DOHH2 (cell line): ENCODE measurements at regions not wholly inside any gene's neighbourhood (a gene's known extent, or its start where the extent isn't known, plus 50 kb on each side); places are given as distances from the start of the nearest gene placed in this dataset.

ENCODE experiments used
- H3F3A ChIP-seq: fragments of 200-600 bp; sonication (generic), shearing (Covaris generic); 2 replicates; pipeline ENCODE4 v1.6.0; 2016; ENCODE audit warnings: antibody characterized with exemption, mild to moderate bottlenecking; ENCODE audit not compliant: control insufficient read depth, insufficient read depth
- H3K27ac ChIP-seq: fragments of 200-600 bp; sonication (generic); 2 replicates; pipeline ENCODE4 v1.5.1; 2014; ENCODE audit warnings: low read depth, mild to moderate bottlenecking, low read length, moderate library complexity
- H3K27me3 ChIP-seq: fragments of 200-600 bp; sonication (generic); 2 replicates; pipeline ENCODE4 v1.6.1; 2014; ENCODE audit warnings: mild to moderate bottlenecking, low read length, mixed read lengths; ENCODE audit not compliant: control insufficient read depth
- H3K36me3 ChIP-seq: fragments of 200-600 bp; sonication (generic); 2 replicates; pipeline ENCODE4 v1.6.1; 2014; ENCODE audit warnings: mild to moderate bottlenecking, low read length, moderate library complexity, mixed read lengths; ENCODE audit not compliant: control insufficient read depth
- H3K4me1 ChIP-seq: fragments of 200-600 bp; sonication (generic); 2 replicates; pipeline ENCODE4 v1.6.1; 2014; ENCODE audit warnings: mild to moderate bottlenecking, low read length, mixed read lengths; ENCODE audit not compliant: control insufficient read depth
- H3K4me2 ChIP-seq: fragments of 200-600 bp; sonication (generic); 2 replicates; pipeline ENCODE4 v1.6.0; 2014; ENCODE audit warnings: mild to moderate bottlenecking, low read length, moderate library complexity
- H3K4me3 ChIP-seq: fragments of 200-600 bp; sonication (generic); 2 replicates; pipeline ENCODE4 v1.5.1; 2014; ENCODE audit warnings: mild to moderate bottlenecking, low read length, mixed read lengths
- H3K79me2 ChIP-seq: fragments of 200-600 bp; sonication (generic); 2 replicates; pipeline ENCODE4 v1.6.1; 2014; ENCODE audit warnings: mild to moderate bottlenecking, low read length, mixed read lengths; ENCODE audit not compliant: control insufficient read depth
- H3K9me2 ChIP-seq: fragments of 200-600 bp; sonication (generic); replicated peaks from 2 replicates; pipeline ENCODE4 v1.6.1; 2014; ENCODE audit warnings: mild to moderate bottlenecking, low read length, mixed read lengths; ENCODE audit not compliant: control insufficient read depth
- H3K9me3 ChIP-seq: fragments of 200-600 bp; sonication (generic); 2 replicates; pipeline ENCODE4 v1.6.1; 2014; ENCODE audit warnings: antibody characterized with exemption, low read length, mixed read lengths; ENCODE audit not compliant: control insufficient read depth, insufficient read depth
- H4K20me1 ChIP-seq: fragments of 200-600 bp; sonication (generic); 2 replicates; pipeline ENCODE4 v1.6.0; 2014; ENCODE audit warnings: low read depth, mild to moderate bottlenecking, antibody characterized with exemption, low read length, moderate library complexity; ENCODE audit not compliant: control insufficient read depth, insufficient read depth
- CTCF ChIP-seq: fragments of 200-600 bp; sonication (generic); IDR thresholded peaks from one replicate; pipeline ENCODE4 v1.5.1; 2014; ENCODE audit warnings: antibody characterized with exemption, mild to moderate bottlenecking, low read depth, low read length; ENCODE audit not compliant: poor library complexity, severe bottlenecking
- EZH2phosphoT487 ChIP-seq: fragments of 200-600 bp; sonication (generic); IDR thresholded peaks from 2 replicates; pipeline ENCODE4 v1.6.1; 2017; ENCODE audit warnings: borderline replicate concordance, mild to moderate bottlenecking, antibody characterized with exemption, low read length, moderate library complexity, mixed read lengths

- Histone ChIP-seq H3K4me2 (no peak overlapping the region), H3K4me3 (no peak overlapping the region), H3K9me2 (no peaks in the 10 kb centered on the region), H3K4me1 (no peaks in the 10 kb centered on the region), H3K36me3 (no peaks in the 10 kb centered on the region), H3K27me3 (no peaks in the 10 kb centered on the region), H3K27ac (no peak overlapping the region), H3F3A (no peaks in the 10 kb centered on the region), H4K20me1 (no peaks in the 10 kb centered on the region), H3K9me3 (peaks cover 13% of the 10 kb centered on the region; the same call in 1 of the 2 replicates), H3K79me2 (no peaks in the 10 kb centered on the region)
- TF ChIP-seq CTCF (no peak), EZH2phosphoT487 (no peak)
Observed at GRCh38 chr14:99037777-99038430, 234.1 kb downstream of the BCL11B start.

- Histone ChIP-seq H3K4me1 (no peaks in the 10 kb centered on the region), H3K9me2 (no peaks in the 10 kb centered on the region), H3K27me3 (no peaks in the 10 kb centered on the region), H3K27ac (no peak overlapping the region), H3K79me2 (no peaks in the 10 kb centered on the region), H4K20me1 (no peaks in the 10 kb centered on the region), H3K4me2 (no peak overlapping the region), H3K36me3 (no peaks in the 10 kb centered on the region), H3F3A (no peaks in the 10 kb centered on the region), H3K4me3 (no peak overlapping the region), H3K9me3 (peaks cover 13% of the 10 kb centered on the region; the same call in 1 of the 2 replicates)
- TF ChIP-seq CTCF (no peak), EZH2phosphoT487 (no peak)
Observed at GRCh38 chr14:99038431-99038820, 233.6 kb downstream of the BCL11B start.

GRCh38 chr14:99039331-99040041 is 232.5 kb downstream of the BCL11B start:
- no peaks in the 10 kb centered on the region for H3K4me1 ChIP-seq
- H3K4me3 ChIP-seq: no peak overlapping the region
- no peak overlapping the region for H3K27ac ChIP-seq
- H3K79me2 ChIP-seq: no peaks in the 10 kb centered on the region
- H4K20me1 ChIP-seq: no peaks in the 10 kb centered on the region
- no peaks in the 10 kb centered on the region for H3K27me3 ChIP-seq
- no peaks in the 10 kb centered on the region for H3K9me2 ChIP-seq
- no peaks in the 10 kb centered on the region for H3F3A ChIP-seq
- H3K36me3 ChIP-seq: no peaks in the 10 kb centered on the region
- TF ChIP-seq EZH2phosphoT487 (no peak), CTCF (no peak)
- peaks cover 13% of the 10 kb centered on the region; the same call in 1 of the 2 replicates for H3K9me3 ChIP-seq
- no peak overlapping the region for H3K4me2 ChIP-seq
